ENCODE measurements at regions not wholly inside any gene's neighbourhood (a gene's known extent, or its start where the extent isn't known, plus 50 kb on each side); places are given as distances from the start of the nearest gene placed in this dataset.
A peak's percentile ranks its signal among the peaks of the same experiment; 100 is the strongest.

GRCh38 chr10:3439183-3439582 lies 266.6 kb upstream of the PITRM1 start:
- no peaks in the 10 kb centered on the region for H3K27me3 Mint-ChIP-seq (ENCODE audit: unreplicated experiment)
- no peak for TF ChIP-seq CTCF (IDR thresholded peaks at IDR 0.05)
- peaks cover 4% of the 10 kb centered on the region for H3K9me3 Mint-ChIP-seq (ENCODE audit: unreplicated experiment)
- H3K36me3 Mint-ChIP-seq (ENCODE audit: unreplicated experiment): no peaks in the 10 kb centered on the region
- peaks cover 17% of the 10 kb centered on the region for H3K4me1 Mint-ChIP-seq (ENCODE audit: unreplicated experiment)
- H3K27ac Mint-ChIP-seq (ENCODE audit: unreplicated experiment): no peak overlapping the region
- no peak for DNase-seq (ENCODE audit: extremely low spot score, unreplicated experiment)
- H3K4me3 Mint-ChIP-seq (ENCODE audit: unreplicated experiment): no peak overlapping the region

GRCh38 chr10:3438606-3439005 lies 266.0 kb upstream of the PITRM1 start:
- H3K36me3 Mint-ChIP-seq (ENCODE audit: unreplicated experiment): no peaks in the 10 kb centered on the region
- peaks cover 17% of the 10 kb centered on the region for H3K4me1 Mint-ChIP-seq (ENCODE audit: unreplicated experiment)
- H3K27ac Mint-ChIP-seq (ENCODE audit: unreplicated experiment): no peak overlapping the region
- no peak for DNase-seq (ENCODE audit: extremely low spot score, unreplicated experiment)
- no peak overlapping the region for H3K4me3 Mint-ChIP-seq (ENCODE audit: unreplicated experiment)
- TF ChIP-seq CTCF (IDR thresholded peaks at IDR 0.05): no peak
- H3K27me3 Mint-ChIP-seq (ENCODE audit: unreplicated experiment): no peaks in the 10 kb centered on the region
- H3K9me3 Mint-ChIP-seq (ENCODE audit: unreplicated experiment): peaks cover 4% of the 10 kb centered on the region

- no peak for TF ChIP-seq CTCF (IDR thresholded peaks at IDR 0.05)
- Mint-ChIP-seq H3K36me3 (ENCODE audit: unreplicated experiment) (no peaks in the 10 kb centered on the region), H3K9me3 (ENCODE audit: unreplicated experiment) (peaks cover 4% of the 10 kb centered on the region), H3K4me1 (ENCODE audit: unreplicated experiment) (peaks cover 21% of the 10 kb centered on the region), H3K4me3 (ENCODE audit: unreplicated experiment) (no peak overlapping the region), H3K27me3 (ENCODE audit: unreplicated experiment) (no peaks in the 10 kb centered on the region), H3K27ac (ENCODE audit: unreplicated experiment) (no peak overlapping the region)
- no peak for DNase-seq (ENCODE audit: extremely low spot score, unreplicated experiment)
Observed at GRCh38 chr10:3435671-3436070, 263.1 kb upstream of the PITRM1 start.

GRCh38 chr10:3433988-3434387 lies 261.4 kb upstream of the PITRM1 start:
- no peak overlapping the region for H3K27ac Mint-ChIP-seq (ENCODE audit: unreplicated experiment)
- H3K9me3 Mint-ChIP-seq (ENCODE audit: unreplicated experiment): peaks cover under 1% of the 10 kb centered on the region
- H3K27me3 Mint-ChIP-seq (ENCODE audit: unreplicated experiment): no peaks in the 10 kb centered on the region
- no peak overlapping the region for H3K4me3 Mint-ChIP-seq (ENCODE audit: unreplicated experiment)
- TF ChIP-seq CTCF (IDR thresholded peaks at IDR 0.05): no peak
- H3K4me1 Mint-ChIP-seq (ENCODE audit: unreplicated experiment): peaks cover 23% of the 10 kb centered on the region
- DNase-seq (ENCODE audit: extremely low spot score, unreplicated experiment): peak; percentile 57
- no peaks in the 10 kb centered on the region for H3K36me3 Mint-ChIP-seq (ENCODE audit: unreplicated experiment)

GRCh38 chr10:3433131-3433530 lies 260.5 kb upstream of the PITRM1 start:
- Mint-ChIP-seq H3K4me1 (ENCODE audit: unreplicated experiment) (peaks cover 21% of the 10 kb centered on the region), H3K27ac (ENCODE audit: unreplicated experiment) (no peak overlapping the region), H3K36me3 (ENCODE audit: unreplicated experiment) (no peaks in the 10 kb centered on the region), H3K27me3 (ENCODE audit: unreplicated experiment) (no peaks in the 10 kb centered on the region), H3K9me3 (ENCODE audit: unreplicated experiment) (no peaks in the 10 kb centered on the region), H3K4me3 (ENCODE audit: unreplicated experiment) (no peak overlapping the region)
- no peak for TF ChIP-seq CTCF (IDR thresholded peaks at IDR 0.05)
- no peak for DNase-seq (ENCODE audit: extremely low spot score, unreplicated experiment)

Data from osteocyte (in vitro differentiated cells).